ENCODE measurements at regions not wholly inside any gene's neighbourhood (a gene's known extent, or its start where the extent isn't known, plus 50 kb on each side); places are given as distances from the start of the nearest gene placed in this dataset.

DNA sequence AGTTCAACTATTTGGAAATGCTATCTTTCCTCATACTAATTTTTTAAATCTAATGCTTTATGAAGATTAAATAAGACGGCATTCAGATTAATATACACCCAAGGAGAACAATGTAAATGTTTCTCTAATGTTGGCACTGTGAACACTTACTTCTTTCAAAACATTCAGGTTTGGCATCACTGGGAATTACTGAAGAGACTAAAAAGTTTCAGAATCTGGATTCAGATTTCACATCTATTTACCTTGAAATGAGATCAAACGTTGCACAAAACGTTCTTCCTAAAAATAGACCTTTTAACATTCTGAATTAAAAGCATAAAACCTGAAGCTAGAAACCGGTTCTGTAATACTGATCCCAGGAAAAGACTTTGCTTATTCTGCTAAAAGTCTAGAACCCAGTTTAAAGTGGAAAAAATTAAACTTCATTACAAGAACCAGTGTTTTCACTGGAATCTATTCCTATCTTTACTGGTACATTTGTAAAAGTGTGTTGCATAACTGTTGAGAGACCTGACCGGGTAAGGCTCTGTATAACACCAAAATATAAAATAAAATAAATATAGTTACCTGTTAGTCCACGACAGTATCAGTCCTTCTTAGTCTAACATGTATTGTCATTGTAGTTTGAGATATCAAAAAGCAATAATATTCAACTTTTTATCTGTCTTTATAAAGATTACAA, 117.4 kb upstream of the MAP9 start:
- WGBS (ENCODE audit: extremely low coverage, insufficient read length, low lambda C conversion rate), result no CpG with 5 or more reads among the region's 6 CpGs
- Histone ChIP-seq H3K27me3 (ENCODE audit: insufficient read depth, low read length) (no peaks in the 10 kb centered on the region), H3K4ac (ENCODE audit: low read depth, low read length) (no peak overlapping the region), H3K56ac (ENCODE audit: insufficient read length, low read depth, low read length) (no peak overlapping the region), H2BK120ac (ENCODE audit: low read depth, low read length, poor library complexity, severe bottlenecking) (no peak overlapping the region), H3K18ac (ENCODE audit: insufficient read length, low read depth, low read length) (no peak overlapping the region), H4K8ac (replicated peaks; ENCODE audit: insufficient read length, low read depth, low read length) (no peak overlapping the region), H4K91ac (ENCODE audit: insufficient read length, low read depth, low read length) (no peak overlapping the region), H2BK15ac (ENCODE audit: low read depth, low read length) (no peak overlapping the region), H3K79me1 (ENCODE audit: insufficient read depth, low read depth, low read length, poor library complexity, severe bottlenecking) (no peaks in the 10 kb centered on the region), H3T11ph (ENCODE audit: low read length) (no peak overlapping the region), H4K20me1 (ENCODE audit: control insufficient read depth, insufficient read depth, insufficient read length) (no peaks in the 10 kb centered on the region), H2BK20ac (ENCODE audit: low read depth, low read length, poor library complexity, severe bottlenecking) (no peak overlapping the region), H2AFZ (ENCODE audit: low read length) (no peak overlapping the region), H3K4me1 (ENCODE audit: insufficient read depth, low read length) (no peaks in the 10 kb centered on the region), H3K23me2 (ENCODE audit: insufficient read length, low read depth, low read length, poor library complexity, severe bottlenecking) (no peaks in the 10 kb centered on the region), H3K27ac (ENCODE audit: insufficient read length, low read depth, low read length) (no peak overlapping the region), H3K14ac (ENCODE audit: insufficient read depth, low read length) (no peak overlapping the region), H3K4me2 (ENCODE audit: insufficient read depth, insufficient read length, low read length) (no peak overlapping the region), H2BK5ac (ENCODE audit: insufficient read length, low read length) (no peak overlapping the region), H3K79me2 (ENCODE audit: insufficient read depth, low read length) (no peaks in the 10 kb centered on the region), H3K23ac (ENCODE audit: insufficient read length, low read depth, low read length) (no peak overlapping the region), H4K5ac (ENCODE audit: insufficient read length, low read depth, low read length) (no peak overlapping the region), H3K9ac (ENCODE audit: extremely low read depth, insufficient read length, low read length) (no peak overlapping the region), H3K9me3 (ENCODE audit: control insufficient read depth, low read depth, low read length) (no peaks in the 10 kb centered on the region), H2BK12ac (ENCODE audit: insufficient read length, low read depth, low read length) (no peak overlapping the region), H2AK5ac (ENCODE audit: insufficient read length, low read length) (no peak overlapping the region)
- Mint-ChIP-seq H3K4me3 (no peak overlapping the region), H3K4me1 (no peaks in the 10 kb centered on the region), H3K36me3 (ENCODE audit: insufficient read depth in 1 of 3, low read depth in 3 of 3) (no peaks in the 10 kb centered on the region), H3K27ac (no peak overlapping the region), H3K27me3 (ENCODE audit: low read depth) (no peaks in the 10 kb centered on the region), H3K9me3 (no peaks in the 10 kb centered on the region)
- DNase-seq, result no peak
- TF ChIP-seq, protein P1, sequence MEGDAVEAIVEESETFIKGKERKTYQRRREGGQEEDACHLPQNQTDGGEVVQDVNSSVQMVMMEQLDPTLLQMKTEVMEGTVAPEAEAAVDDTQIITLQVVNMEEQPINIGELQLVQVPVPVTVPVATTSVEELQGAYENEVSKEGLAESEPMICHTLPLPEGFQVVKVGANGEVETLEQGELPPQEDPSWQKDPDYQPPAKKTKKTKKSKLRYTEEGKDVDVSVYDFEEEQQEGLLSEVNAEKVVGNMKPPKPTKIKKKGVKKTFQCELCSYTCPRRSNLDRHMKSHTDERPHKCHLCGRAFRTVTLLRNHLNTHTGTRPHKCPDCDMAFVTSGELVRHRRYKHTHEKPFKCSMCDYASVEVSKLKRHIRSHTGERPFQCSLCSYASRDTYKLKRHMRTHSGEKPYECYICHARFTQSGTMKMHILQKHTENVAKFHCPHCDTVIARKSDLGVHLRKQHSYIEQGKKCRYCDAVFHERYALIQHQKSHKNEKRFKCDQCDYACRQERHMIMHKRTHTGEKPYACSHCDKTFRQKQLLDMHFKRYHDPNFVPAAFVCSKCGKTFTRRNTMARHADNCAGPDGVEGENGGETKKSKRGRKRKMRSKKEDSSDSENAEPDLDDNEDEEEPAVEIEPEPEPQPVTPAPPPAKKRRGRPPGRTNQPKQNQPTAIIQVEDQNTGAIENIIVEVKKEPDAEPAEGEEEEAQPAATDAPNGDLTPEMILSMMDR (conservative IDR thresholded peaks at IDR 0.05), result no peak

Measured in H9 (cell line).